Stimulated activated CD4-positive, alpha-beta T cell treated with anti-CD3 and anti-CD28 coated beads, Interleukin-2, amount 100 ng/mL, for 48 hours (primary cell): ENCODE measurements at regions not wholly inside any gene's neighbourhood (a gene's known extent, or its start where the extent isn't known, plus 50 kb on each side); places are given as distances from the start of the nearest gene placed in this dataset.

ENCODE experiments used
- DNase-seq, 2 donors: peaks; one replicate each; pipeline ENCODE4 v3.0.0-alpha.2; 2020

- DNase-seq: no peak
These were observed 179.2 kb downstream of the EMP1 start for GRCh38 chr12:13375583-13376345.

GRCh38 chr12:13374793-13375192, 178.3 kb downstream of the EMP1 start:
- DNase-seq: no peak

DNA sequence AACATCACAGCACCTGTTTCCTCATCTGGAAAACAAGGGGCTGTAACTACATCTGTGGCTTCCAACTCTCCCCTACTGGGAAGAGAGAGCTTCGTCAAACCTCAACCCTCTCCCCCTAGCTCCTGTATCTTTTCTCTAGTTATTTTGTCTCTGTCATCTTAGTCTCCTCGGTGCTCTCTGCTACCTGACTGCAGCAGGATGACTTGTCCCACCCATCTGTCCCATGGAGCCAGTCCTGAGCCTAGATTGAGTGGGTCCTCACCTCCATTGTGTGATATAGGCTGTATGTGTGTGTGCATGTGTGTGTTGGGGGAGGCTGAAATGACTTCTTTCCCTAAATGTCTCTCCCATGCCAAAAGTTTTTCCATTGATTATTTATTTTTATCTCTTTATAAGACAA, 177.3 kb downstream of the EMP1 start:
- no peak for DNase-seq

- no peak for DNase-seq
These were observed 176.6 kb downstream of the EMP1 start for GRCh38 chr12:13373131-13373530.

- no peak for DNase-seq
These were observed 175.9 kb downstream of the EMP1 start for GRCh38 chr12:13372386-13372785.

DNA sequence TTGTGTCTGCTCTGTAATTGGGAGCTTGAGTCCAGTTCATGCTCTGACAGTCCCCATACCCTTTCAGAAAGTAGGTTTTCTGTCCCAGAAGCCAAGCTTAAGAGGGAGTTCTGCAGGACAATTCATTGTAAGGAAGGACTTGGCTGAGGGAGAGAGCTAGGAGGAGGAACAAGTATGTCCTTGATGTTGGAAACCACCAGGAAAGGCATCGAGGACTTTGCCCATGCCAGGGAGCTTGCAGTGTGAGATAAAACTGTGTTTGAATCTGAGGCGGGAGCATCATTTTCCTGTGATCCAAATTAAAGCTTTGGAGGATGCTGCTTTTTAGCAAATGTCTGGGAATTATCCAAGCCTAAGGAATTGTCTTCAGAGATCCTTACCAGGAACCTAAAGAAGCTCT, 175.3 kb downstream of the EMP1 start:
- DNase-seq: no peak

DNA sequence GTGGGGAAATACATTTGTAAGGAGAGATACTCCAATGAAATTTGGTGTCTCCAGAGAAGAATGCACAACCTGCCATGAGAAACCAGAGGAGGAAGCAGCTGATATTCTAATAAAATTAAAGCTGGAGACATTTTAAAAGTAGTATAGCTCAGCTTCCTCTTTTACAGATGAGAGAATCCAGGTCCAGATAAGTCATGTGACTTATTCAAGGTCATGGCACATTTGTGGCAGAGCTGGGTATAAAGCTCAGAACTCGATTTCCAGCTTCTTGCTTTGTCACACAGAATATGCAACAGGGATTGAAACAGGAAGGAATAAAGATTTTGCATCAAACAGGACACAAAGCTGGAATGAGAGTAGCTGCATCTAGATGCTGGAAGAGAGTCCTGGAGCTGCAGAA, 174.8 kb downstream of the EMP1 start:
- no peak for DNase-seq

DNA sequence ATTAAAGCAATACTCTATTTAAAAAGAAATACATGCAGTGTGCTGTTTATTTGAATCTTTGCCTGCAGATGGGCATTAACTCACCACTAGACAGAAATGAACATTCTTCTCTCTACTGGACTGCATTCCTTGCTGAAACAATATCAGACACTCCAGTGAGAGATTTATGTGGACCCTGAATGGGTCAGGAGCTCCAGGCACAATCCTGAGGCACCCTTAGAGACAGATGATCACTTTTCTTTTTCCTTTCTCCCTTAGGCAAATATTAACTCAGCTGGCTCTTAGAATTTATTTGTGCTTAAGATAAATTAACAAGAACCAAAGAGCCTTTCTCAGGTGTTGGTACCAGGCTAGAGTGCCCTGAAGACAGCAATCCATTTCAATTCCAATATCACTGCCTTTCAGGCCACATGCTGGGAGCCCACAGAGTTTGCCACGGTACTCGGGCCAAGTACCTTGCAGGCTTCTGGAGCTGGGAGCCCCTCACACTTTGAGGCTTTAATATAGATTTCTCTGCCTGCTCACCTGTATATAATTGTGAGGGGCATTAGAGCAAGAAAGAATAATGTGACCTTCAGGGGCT, 173.0 kb downstream of the EMP1 start:
- no peak for DNase-seq

DNA sequence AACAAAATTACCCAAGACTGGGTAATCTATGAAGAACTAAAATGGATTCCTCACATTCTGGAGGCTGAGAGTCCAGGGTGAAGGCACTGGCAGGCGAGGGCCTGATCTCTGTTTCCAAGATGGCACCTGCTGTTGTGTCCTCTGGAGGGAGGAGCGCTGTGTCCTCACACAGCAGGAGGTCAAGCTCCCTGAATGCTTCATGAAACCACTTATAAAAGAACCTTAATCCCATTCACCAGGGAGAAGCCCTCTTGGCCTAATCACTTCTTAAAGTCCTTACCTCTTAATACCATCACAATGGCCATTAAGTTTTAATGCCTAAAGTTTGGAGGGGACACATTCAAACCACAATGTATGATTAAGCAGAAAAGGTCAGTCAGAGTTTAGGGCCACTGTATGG, 172.4 kb downstream of the EMP1 start:
- no peak for DNase-seq

DNA sequence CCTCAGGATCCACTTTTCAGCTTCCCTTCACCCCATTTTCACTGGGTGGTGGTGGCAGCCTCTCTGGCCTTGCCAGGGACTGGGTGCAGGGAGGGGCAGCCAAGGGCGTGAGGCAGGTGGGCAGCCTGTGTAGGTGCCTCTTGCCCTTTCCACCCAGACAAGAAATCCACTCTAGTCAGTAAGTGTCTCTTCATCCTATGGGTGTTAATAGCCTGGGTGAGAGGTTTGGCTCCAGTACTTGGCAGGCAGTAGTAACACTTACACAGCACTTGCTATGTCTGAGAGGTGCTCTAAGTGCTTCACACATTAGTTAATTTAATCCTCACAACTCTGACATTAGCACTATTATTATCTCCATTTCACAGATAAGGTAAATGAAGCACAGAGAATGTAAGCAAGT, 171.9 kb downstream of the EMP1 start:
- no peak for DNase-seq

DNA sequence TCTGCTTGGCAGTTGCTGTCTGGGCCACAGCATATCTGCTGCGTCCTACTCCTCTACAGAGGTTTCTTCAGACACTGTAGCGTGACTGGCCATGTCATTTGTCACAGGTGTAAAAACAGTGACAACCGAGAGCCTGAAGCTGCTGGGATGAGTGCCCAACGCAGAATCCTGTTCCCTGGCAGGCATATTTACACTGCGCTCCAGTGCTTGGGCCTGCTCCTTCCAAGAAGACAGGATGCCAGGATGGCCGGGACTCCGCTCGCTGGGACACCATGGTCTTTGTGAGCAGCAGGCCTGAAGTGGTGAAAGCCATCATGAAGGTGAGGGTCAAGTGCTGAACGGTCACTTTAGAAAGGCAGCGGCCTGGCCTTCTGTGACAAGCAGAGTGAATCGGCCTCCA, 171.4 kb downstream of the EMP1 start:
- no peak for DNase-seq

- DNase-seq: no peak
These were observed 169.3 kb downstream of the EMP1 start for GRCh38 chr12:13365748-13366366.

DNA sequence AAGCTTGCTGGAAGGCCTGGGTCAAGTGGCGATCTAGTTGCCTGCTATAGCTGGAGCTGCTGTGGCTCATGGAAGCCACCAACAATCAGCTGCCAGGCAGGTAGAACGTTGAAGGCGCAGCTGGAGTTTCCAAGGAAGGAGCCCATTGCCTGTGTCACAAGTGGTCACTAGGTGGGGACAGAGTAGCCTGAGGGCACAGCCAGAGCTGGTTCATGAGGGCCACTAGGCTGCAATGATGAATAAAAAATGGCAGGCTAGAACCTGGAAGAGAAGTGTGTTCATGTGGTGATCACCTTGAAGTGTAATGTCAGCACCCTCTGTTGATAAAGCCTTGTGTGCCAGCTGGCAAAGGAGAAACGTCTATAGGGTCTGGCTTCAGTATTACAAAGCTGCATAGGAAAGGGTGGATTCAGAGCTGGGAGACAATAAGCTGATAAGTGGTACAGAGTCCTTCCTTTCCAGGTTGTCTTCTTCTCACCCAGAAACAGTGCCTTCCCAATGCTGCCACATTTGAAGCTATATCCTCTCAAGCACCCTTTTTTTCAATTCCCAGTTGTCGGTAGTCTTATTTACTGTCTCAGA, 165.8 kb downstream of the EMP1 start:
- DNase-seq: peak; percentile 12 to 54

GRCh38 chr12:13359636-13360035, 163.1 kb downstream of the EMP1 start:
- DNase-seq: no peak

DNA sequence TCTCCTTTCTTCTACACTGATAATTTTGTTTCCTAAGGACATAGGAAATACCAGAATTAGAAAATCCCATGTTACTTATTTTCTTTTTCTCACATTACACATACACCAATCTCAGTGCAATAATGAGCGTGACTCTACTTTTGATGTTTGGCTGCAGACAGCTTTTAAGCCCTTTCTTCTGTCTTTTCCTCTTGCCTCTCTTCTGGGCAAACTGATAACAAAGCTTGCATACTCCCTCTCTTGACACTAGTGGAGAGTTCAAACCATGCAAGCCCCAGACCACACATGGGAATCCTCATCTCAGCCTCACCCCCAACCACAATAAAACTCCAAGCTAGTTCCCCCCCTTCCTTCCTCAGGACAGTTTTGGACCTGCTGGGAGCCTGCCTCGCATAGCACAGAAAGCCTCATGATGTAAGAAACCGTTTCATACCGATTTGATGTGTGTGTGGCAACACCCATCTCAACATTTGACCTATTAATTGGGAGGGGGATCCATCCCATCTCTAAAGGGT, 161.9 kb downstream of the EMP1 start:
- DNase-seq: no peak

DNA sequence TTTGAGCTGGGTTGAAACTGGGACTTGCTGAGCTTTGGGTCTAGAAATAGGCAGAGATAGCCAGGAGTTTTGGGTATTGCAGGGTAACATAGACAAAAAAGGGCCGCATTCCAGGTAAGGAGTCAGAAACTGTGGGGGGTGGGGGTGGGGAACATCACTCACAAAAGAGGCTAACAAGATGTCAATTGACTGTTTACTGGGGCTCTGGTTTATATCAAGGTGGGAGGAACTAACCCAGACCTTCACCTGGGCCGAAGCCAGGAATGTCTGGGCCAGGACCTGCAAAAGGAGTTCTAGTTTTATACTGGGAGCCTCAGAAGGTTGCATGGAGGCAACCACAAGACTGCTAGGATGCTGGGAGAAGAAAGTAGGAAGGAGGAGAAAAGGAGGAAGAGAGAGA, 154.4 kb downstream of the EMP1 start:
- DNase-seq: no peak

DNA sequence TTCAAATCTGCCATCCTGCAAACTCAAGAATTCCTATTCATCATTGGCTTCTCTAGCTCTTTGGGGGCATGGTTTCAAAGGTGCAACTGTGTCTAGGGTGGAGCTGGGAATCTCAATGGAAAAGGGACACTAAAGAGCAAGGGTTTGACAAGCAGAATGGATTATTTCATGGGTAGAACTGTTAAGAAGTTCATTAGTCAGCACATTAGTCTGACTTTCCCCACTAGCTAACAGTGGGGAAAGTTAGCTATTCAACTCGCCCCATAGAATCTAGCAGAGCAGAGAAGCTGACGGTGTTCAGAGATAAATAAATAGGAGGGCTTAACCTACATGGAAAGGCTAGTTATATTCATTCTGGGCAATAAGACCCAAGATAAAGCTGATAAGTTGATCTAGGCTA, 153.9 kb downstream of the EMP1 start:
- no peak for DNase-seq

- DNase-seq: no peak
These were observed 151.9 kb downstream of the EMP1 start for GRCh38 chr12:13348464-13348863.

DNA sequence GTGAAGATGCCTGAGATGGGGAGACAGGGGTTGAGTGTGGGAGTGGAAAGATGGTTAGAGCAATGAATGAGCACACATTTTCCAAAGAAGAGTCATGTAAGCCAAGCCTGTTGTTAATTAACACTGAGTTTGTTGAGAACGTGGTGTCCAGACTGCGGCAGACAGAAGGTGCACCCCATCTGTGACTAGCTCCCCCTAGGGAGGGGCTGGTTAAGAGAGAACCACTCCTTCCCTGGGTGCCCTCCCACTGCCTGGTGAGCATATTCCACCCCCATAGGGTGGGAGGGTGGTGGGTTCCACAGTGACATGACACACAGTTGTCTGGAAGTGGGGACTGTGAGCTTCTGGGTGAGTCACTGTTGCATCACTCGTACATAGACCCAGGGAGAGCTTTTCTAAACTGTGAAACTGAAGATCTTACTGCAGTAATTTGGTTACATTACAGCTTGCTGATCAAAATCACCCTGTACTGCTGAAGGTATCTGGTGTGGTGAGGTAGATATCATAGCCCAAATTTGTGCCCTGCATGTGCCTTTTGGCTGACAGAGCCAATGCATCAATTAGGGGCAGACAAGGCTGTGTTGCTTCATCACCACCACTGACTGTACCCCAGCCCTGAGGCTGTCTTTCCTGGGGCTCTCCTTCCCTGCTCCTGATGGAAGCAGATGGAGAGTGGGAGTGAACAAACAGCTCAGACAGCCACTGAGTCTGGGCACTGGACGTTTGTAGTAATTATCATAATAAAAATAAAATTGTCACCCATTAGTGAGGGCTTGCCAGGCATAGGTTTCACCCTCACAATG, 150.9 kb downstream of the EMP1 start:
- DNase-seq: peak; percentile 50 to 53

DNA sequence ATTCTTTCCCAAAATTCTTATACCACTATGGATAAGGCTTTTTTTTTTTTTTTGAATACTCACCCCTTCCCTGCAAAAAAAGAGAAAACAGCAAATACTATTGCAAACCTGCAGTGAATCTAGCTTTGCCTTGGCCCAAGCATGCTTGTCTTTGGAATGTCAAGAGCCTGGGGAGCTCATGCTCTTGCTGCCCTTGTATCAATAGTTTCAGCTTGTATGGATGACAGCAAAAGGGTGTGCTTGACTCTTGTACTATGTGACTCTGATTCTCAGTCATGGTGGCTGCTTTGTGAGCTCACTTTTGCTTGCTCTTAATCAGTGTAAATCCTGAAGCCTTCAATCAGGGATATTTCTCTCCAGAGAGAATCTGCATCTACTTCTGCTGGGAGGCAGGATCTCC, 149.2 kb downstream of the EMP1 start:
- DNase-seq: no peak

- no peak for DNase-seq
These were observed 146.8 kb downstream of the EMP1 start for GRCh38 chr12:13343375-13343774.

DNA sequence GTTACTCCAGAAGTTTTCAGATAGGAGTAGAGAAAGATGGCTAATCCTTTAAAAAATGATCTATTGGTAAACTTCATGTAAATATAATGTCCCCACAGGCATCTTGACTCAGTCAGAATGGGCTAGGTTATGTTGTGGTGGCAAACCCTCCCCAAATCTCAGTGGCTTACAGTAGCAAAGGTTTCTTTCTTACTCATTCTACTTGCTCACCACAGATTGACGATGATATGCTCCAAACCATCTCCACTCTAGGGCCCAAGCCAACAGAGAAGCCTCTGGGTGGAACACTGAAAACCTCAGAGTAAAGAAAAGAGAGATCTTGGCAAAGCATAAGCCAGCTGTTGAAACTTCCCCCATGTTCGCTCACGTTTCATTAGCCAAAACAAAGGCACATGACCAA, 146.4 kb downstream of the EMP1 start:
- peak; percentile 2 to 15 for DNase-seq

DNA sequence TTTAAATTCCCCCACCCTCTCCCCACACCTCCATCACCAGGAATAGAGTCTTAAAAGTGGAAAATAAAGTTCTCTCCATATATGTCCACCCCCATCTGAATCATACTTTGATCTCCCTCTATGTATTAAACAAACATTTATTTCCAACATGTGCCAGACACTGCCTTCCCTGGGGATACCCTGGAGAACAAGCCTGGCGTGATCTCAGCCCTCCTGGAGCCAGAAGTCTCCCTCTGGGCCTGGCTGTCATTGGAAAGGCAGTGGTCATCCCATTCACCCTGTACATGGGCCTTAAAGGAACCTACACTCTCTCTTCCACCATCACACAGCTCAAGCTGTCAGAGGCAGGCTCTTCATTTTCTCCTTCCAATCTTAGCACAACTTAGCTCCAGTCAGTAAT, 143.6 kb downstream of the EMP1 start:
- no peak for DNase-seq
